Endometrium (tissue), 2 donors: ENCODE measurements at regions not wholly inside any gene's neighbourhood (a gene's known extent, or its start where the extent isn't known, plus 50 kb on each side); places are given as distances from the start of the nearest gene placed in this dataset.
"Not testable (repeated sequence)": the region's sequence is repeated elsewhere in the genome, so short reads cannot be mapped to it uniquely, and the experiment has no call there.

ENCODE experiments used
- FAIRE-seq: peaks from 2 replicates; lab custom pipeline; 2012; peaks lifted over from hg19 to GRCh38; lab: Jason Lieb, UNC
- donor health status: control.
- donor health status: control.

- no peak for FAIRE-seq
Observed at GRCh38 chr7:66413379-66414114, 208.4 kb downstream of the TPST1 start.

GRCh38 chr7:66415659-66416265, 210.6 kb downstream of the TPST1 start:
- no peak for FAIRE-seq

- no peak for FAIRE-seq
Observed at GRCh38 chr7:66418537-66418936, 210.1 kb upstream of the KCTD7 start.

GRCh38 chr7:66419210-66419609, 209.5 kb upstream of the KCTD7 start:
- FAIRE-seq, result no peak

- FAIRE-seq, result no peak
Observed at GRCh38 chr7:66421830-66422475, 206.7 kb upstream of the KCTD7 start.

GRCh38 chr7:66423729-66424128, 205.0 kb upstream of the KCTD7 start:
- FAIRE-seq, result no peak

- no peak for FAIRE-seq
Observed at GRCh38 chr7:66426332-66426731, 202.3 kb upstream of the KCTD7 start.

- no peak for FAIRE-seq
Observed at GRCh38 chr7:66426996-66427395, 201.7 kb upstream of the KCTD7 start.

- FAIRE-seq, result no peak
Observed at GRCh38 chr7:66427956-66428355, 200.7 kb upstream of the KCTD7 start.

- FAIRE-seq, result no peak
Observed at GRCh38 chr7:66429498-66430163, 199.1 kb upstream of the KCTD7 start.

- FAIRE-seq, result no peak
Observed at GRCh38 chr7:66430164-66430545, 198.5 kb upstream of the KCTD7 start.

GRCh38 chr7:66438703-66439405, 189.8 kb upstream of the KCTD7 start:
- FAIRE-seq, result not testable (repeated sequence)

GRCh38 chr7:66442385-66442784, 186.3 kb upstream of the KCTD7 start:
- no peak for FAIRE-seq

GRCh38 chr7:66443946-66444345, 184.7 kb upstream of the KCTD7 start:
- FAIRE-seq, result no peak

GRCh38 chr7:66447007-66447406, 181.7 kb upstream of the KCTD7 start:
- not testable (repeated sequence) for FAIRE-seq

GRCh38 chr7:66450814-66451213, 177.9 kb upstream of the KCTD7 start:
- not testable (repeated sequence) for FAIRE-seq

- FAIRE-seq, result not testable (repeated sequence)
Observed at GRCh38 chr7:66451713-66452112, 177.0 kb upstream of the KCTD7 start.

GRCh38 chr7:66452165-66452564, 176.5 kb upstream of the KCTD7 start:
- no peak for FAIRE-seq

- no peak for FAIRE-seq
Observed at GRCh38 chr7:66453340-66453739, 175.3 kb upstream of the KCTD7 start.

GRCh38 chr7:66454600-66455225, 174.0 kb upstream of the KCTD7 start:
- FAIRE-seq, result no peak

GRCh38 chr7:66455432-66455831, 173.2 kb upstream of the KCTD7 start:
- not testable (repeated sequence) for FAIRE-seq

GRCh38 chr7:66456431-66456830, 172.2 kb upstream of the KCTD7 start:
- FAIRE-seq, result not testable (repeated sequence)
